ENCODE measurements at regions not wholly inside any gene's neighbourhood (a gene's known extent, or its start where the extent isn't known, plus 50 kb on each side); places are given as distances from the start of the nearest gene placed in this dataset.

- DNase-seq (ENCODE audit: low read depth, low spot score) = no peak
These were observed 132.6 kb upstream of the FUT8 start for GRCh38 chr14:65279958-65280357.

- DNase-seq (ENCODE audit: low read depth, low spot score) = no peak
These were observed 131.9 kb upstream of the FUT8 start for GRCh38 chr14:65280653-65281052.

- DNase-seq (ENCODE audit: low read depth, low spot score) = peak; percentile 70
These were observed 130.3 kb upstream of the FUT8 start for GRCh38 chr14:65281991-65282895.

GRCh38 chr14:65282896-65283253 is 129.7 kb upstream of the FUT8 start:
- no peak for DNase-seq (ENCODE audit: low read depth, low spot score)

GRCh38 chr14:65286443-65286842 is 126.1 kb upstream of the FUT8 start:
- DNase-seq (ENCODE audit: low read depth, low spot score) = no peak

- DNase-seq (ENCODE audit: low read depth, low spot score) = no peak
These were observed 125.0 kb upstream of the FUT8 start for GRCh38 chr14:65287264-65288131.

GRCh38 chr14:65290830-65291229 is 121.7 kb upstream of the FUT8 start:
- no peak for DNase-seq (ENCODE audit: low read depth, low spot score)

- DNase-seq (ENCODE audit: low read depth, low spot score) = no peak
These were observed 121.0 kb upstream of the FUT8 start for GRCh38 chr14:65291531-65291930.

- DNase-seq (ENCODE audit: low read depth, low spot score) = no peak
These were observed 117.7 kb upstream of the FUT8 start for GRCh38 chr14:65294816-65295215.

- no peak for DNase-seq (ENCODE audit: low read depth, low spot score)
These were observed 116.1 kb upstream of the FUT8 start for GRCh38 chr14:65296402-65296801.

- DNase-seq (ENCODE audit: low read depth, low spot score) = no peak
These were observed 115.7 kb upstream of the FUT8 start for GRCh38 chr14:65296876-65297275.

GRCh38 chr14:65297744-65298143 is 114.8 kb upstream of the FUT8 start:
- no peak for DNase-seq (ENCODE audit: low read depth, low spot score)

- no peak for DNase-seq (ENCODE audit: low read depth, low spot score)
These were observed 112.7 kb upstream of the FUT8 start for GRCh38 chr14:65299826-65300225.

- no peak for DNase-seq (ENCODE audit: low read depth, low spot score)
These were observed 110.5 kb upstream of the FUT8 start for GRCh38 chr14:65301862-65302539.

GRCh38 chr14:65302571-65303189 is 109.8 kb upstream of the FUT8 start:
- no peak for DNase-seq (ENCODE audit: low read depth, low spot score)

GRCh38 chr14:65303190-65303898 is 109.2 kb upstream of the FUT8 start:
- DNase-seq (ENCODE audit: low read depth, low spot score) = no peak

GRCh38 chr14:65303899-65304222 is 108.7 kb upstream of the FUT8 start:
- no peak for DNase-seq (ENCODE audit: low read depth, low spot score)

GRCh38 chr14:65304239-65304638 is 108.3 kb upstream of the FUT8 start:
- no peak for DNase-seq (ENCODE audit: low read depth, low spot score)

- DNase-seq (ENCODE audit: low read depth, low spot score) = no peak
These were observed 107.6 kb upstream of the FUT8 start for GRCh38 chr14:65304963-65305362.

- DNase-seq (ENCODE audit: low read depth, low spot score) = no peak
These were observed 104.0 kb upstream of the FUT8 start for GRCh38 chr14:65308536-65308935.

GRCh38 chr14:65310568-65310967 is 102.0 kb upstream of the FUT8 start:
- DNase-seq (ENCODE audit: low read depth, low spot score) = no peak

All from iPS DF 19.7 (cell line).